CD14-positive monocyte (primary cell): ENCODE measurements at regions not wholly inside any gene's neighbourhood (a gene's known extent, or its start where the extent isn't known, plus 50 kb on each side); places are given as distances from the start of the nearest gene placed in this dataset.

Source experiments
- DNase-seq, 3 donors: peaks; one replicate each; pipeline ENCODE4 v3.0.0-alpha.2; 2011 to 2022
- H2AFZ ChIP-seq: 2 replicates; pipeline ENCODE4 v1.6.0; 2012; ENCODE audit warnings: mild to moderate bottlenecking, low read depth, low read length, inconsistent platforms; ENCODE audit not compliant: insufficient read depth, poor library complexity, severe bottlenecking
- H3K27ac ChIP-seq, 2 donors: 1 replicate in 1 of 2; 2 replicates in 1 of 2; pipeline ENCODE4 v1.5.1; 2012 to 2013; ENCODE audit warnings: low read length in 2 of 2, control low read depth in 1 of 2, inconsistent platforms in 1 of 2, low read depth in 1 of 2, mild to moderate bottlenecking in 1 of 2
- H3K27me3 ChIP-seq, 2 donors: one replicate each; pipeline versions ENCODE4 v1.6.0 to v1.6.1; 2011 to 2013; ENCODE audit warnings: low read length in 2 of 2; ENCODE audit not compliant: control insufficient read depth in 2 of 2, insufficient read depth in 2 of 2
- H3K36me3 ChIP-seq, 2 donors: replicated peaks in 1 of 2; 1 replicate in 1 of 2; 2 replicates in 1 of 2; pipeline versions ENCODE4 v1.5.1 to v1.6.1; 2012 to 2013; ENCODE audit warnings: low read length in 2 of 2, control low read depth in 1 of 2, inconsistent platforms in 1 of 2, mild to moderate bottlenecking in 1 of 2; ENCODE audit not compliant: insufficient read depth in 2 of 2, control insufficient read depth in 1 of 2
- H3K4me1 ChIP-seq, 2 donors: 1 replicate in 1 of 2; 2 replicates in 1 of 2; pipeline versions ENCODE4 v1.5.1 to v1.6.1; 2012 to 2013; ENCODE audit warnings: low read length in 2 of 2, control low read depth in 1 of 2, inconsistent platforms in 1 of 2, mild to moderate bottlenecking in 1 of 2, moderate library complexity in 1 of 2; ENCODE audit not compliant: insufficient read depth in 2 of 2, control insufficient read depth in 1 of 2
- H3K4me2 ChIP-seq: replicated peaks from 2 replicates; pipeline ENCODE3; 2012; ENCODE audit warnings: low read length, moderate library complexity, mild to moderate bottlenecking; ENCODE audit not compliant: poor library complexity, severe bottlenecking; ENCODE audit errors: extremely low read depth
- H3K4me3 ChIP-seq, 3 experiments: fragments of 200-600 bp in 1 of 3; sonication (generic) in 1 of 3; replicated peaks in 1 of 3; 1 replicate in 2 of 3; 2 replicates in 1 of 3; pipeline ENCODE4 v1.5.1; 2011 to 2013; ENCODE audit warnings: low read length in 3 of 3, mild to moderate bottlenecking in 3 of 3, control low read depth in 2 of 3, low read depth in 2 of 3, inconsistent platforms in 1 of 3, moderate library complexity in 1 of 3
- H3K79me2 ChIP-seq: 2 replicates; pipeline ENCODE4 v1.6.0; 2012; ENCODE audit warnings: mild to moderate bottlenecking, control low read depth, inconsistent platforms, low read length, moderate library complexity; ENCODE audit not compliant: insufficient read depth
- H3K9ac ChIP-seq: 2 replicates; pipeline ENCODE4 v1.6.0; 2017; ENCODE audit warnings: low read length, mild to moderate bottlenecking; ENCODE audit not compliant: insufficient read depth, poor library complexity, severe bottlenecking
- H3K9me3 ChIP-seq, 2 donors: replicated peaks in 1 of 2; 1 replicate in 1 of 2; 2 replicates in 1 of 2; pipeline versions ENCODE4 v1.5.1 to v1.6.1; 2012 to 2013; ENCODE audit warnings: low read length in 2 of 2, control low read depth in 1 of 2; ENCODE audit not compliant: control insufficient read depth in 1 of 2, insufficient read depth in 1 of 2
- H4K20me1 ChIP-seq: 2 replicates; pipeline ENCODE4 v1.6.0; 2012; ENCODE audit warnings: mild to moderate bottlenecking, low read length, control low read depth, moderate library complexity; ENCODE audit not compliant: insufficient read depth
- H3K27ac Mint-ChIP-seq, 7 donors: one replicate each; pipeline ENCODE4 v1.8.0; 2020; ENCODE audit warnings: mild to moderate bottlenecking in 7 of 7, mixed read lengths in 7 of 7, moderate library complexity in 6 of 7, inconsistent platforms in 2 of 7
- H3K27me3 Mint-ChIP-seq, 3 donors: one replicate each; pipeline ENCODE4 v1.8.0; 2021 to 2022; ENCODE audit warnings: low read depth in 3 of 3, mild to moderate bottlenecking in 3 of 3, mixed read lengths in 3 of 3, moderate library complexity in 3 of 3, inconsistent platforms in 1 of 3
- H3K36me3 Mint-ChIP-seq, 2 donors: one replicate each; pipeline ENCODE4 v1.8.0; 2020; ENCODE audit warnings: mixed read lengths in 2 of 2, inconsistent platforms in 1 of 2, mild to moderate bottlenecking in 1 of 2
- H3K4me1 Mint-ChIP-seq: one replicate; pipeline ENCODE4 v1.8.0; 2020; ENCODE audit warnings: mild to moderate bottlenecking, mixed read lengths
- H3K4me3 Mint-ChIP-seq, 2 donors: one replicate each; pipeline ENCODE4 v1.8.0; 2020; ENCODE audit warnings: mild to moderate bottlenecking in 2 of 2, mixed read lengths in 2 of 2, moderate library complexity in 1 of 2
- H3K9me3 Mint-ChIP-seq, 7 donors: one replicate each; pipeline ENCODE4 v1.8.0; 2020 to 2022; ENCODE audit warnings: mixed read lengths in 7 of 7, mild to moderate bottlenecking in 6 of 7, moderate library complexity in 6 of 7, inconsistent platforms in 2 of 7
- CTCF ChIP-seq: fragments of 200-600 bp; IDR thresholded peaks from one replicate; pipeline ENCODE4 v1.8.0; 2022; ENCODE audit warnings: antibody characterized with exemption, mild to moderate bottlenecking
- WGBS: methylation state at CpG from one replicate; pipeline ENCODE4 v1.1.5; 2013; ENCODE audit warnings: missing lambda C conversion rate; ENCODE audit not compliant: insufficient coverage; 5-methylcytosine and 5-hydroxymethylcytosine counted together
- intact Hi-C, 2 donors: fragments of 100-400 bp; cut with micrococcal nuclease; formaldehyde crosslinking; loops; one replicate each; pipeline versions ENCODE4 v1.15.0 to v1.15.1; 2023

DNA sequence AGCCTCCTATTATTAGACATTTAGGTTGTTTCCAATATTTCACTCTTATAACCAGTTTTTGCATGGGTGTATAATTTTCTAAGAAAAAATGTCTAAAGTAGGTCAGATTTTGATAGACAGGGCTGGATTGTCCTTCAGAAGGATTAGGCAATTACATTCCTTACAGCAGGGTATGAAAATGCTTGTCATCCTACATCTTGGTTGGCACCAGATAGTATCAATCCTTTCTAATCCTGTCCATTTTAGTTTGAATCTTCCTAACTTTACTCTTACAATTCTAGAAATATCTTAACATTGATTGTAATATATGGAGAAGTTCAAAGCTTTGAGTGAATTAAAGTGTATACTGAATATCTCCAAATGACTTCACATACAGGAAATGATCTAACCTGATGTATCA lies 63.0 kb upstream of the ZBED5 start:
- H3K36me3 Mint-ChIP-seq, result peaks cover 13% of the 10 kb centered on the region in 2 donors
- peaks cover 15 to 26% (median 21%) of the 10 kb centered on the region in 7 donors for H3K9me3 Mint-ChIP-seq

GRCh38 chr11:10920205-10920604 lies 62.4 kb upstream of the ZBED5 start:
- no peaks in the 10 kb centered on the region for H3K27me3 ChIP-seq
- Mint-ChIP-seq H3K36me3 (peaks cover 13% of the 10 kb centered on the region in 2 donors), H3K27ac (peak overlapping the region in 6 of 7 donors; percentile 43 to 87 (median 60)), H3K27me3 (peaks cover 2 to 4% (median 4%) of the 10 kb centered on the region in 3 donors), H3K4me3 (no peak overlapping the region), H3K4me1 (peaks cover 32% of the 10 kb centered on the region), H3K9me3 (peaks cover 15 to 26% (median 21%) of the 10 kb centered on the region in 7 donors)
- no peaks in the 10 kb centered on the region for H3K36me3 ChIP-seq
- H2AFZ ChIP-seq, result peak overlapping the region; percentile 60
- H3K79me2 ChIP-seq, result no peaks in the 10 kb centered on the region
- peak overlapping the region in 1 of 2 donors; percentile 57 for H3K27ac ChIP-seq
- peak overlapping the region in 1 of 3 experiments; percentile 27 for H3K4me3 ChIP-seq
- intact Hi-C loops, result no loop called here
- DNase-seq, result peak; percentile 55 to 80 (median 59)
- no peaks in the 10 kb centered on the region for H4K20me1 ChIP-seq
- TF ChIP-seq CTCF, result no peak
- peak overlapping the region; percentile 14 for H3K4me2 ChIP-seq
- no CpG with 5 or more reads among the region's 1 CpG for WGBS
- H3K9me3 ChIP-seq, result peaks cover 13 to 16% of the 10 kb centered on the region in 2 donors
- H3K4me1 ChIP-seq, result peaks cover 11 to 30% of the 10 kb centered on the region in 2 donors
- H3K9ac ChIP-seq, result no peak overlapping the region

More for the DNA sequence above, 63.0 kb upstream of the ZBED5 start:
- no peaks in the 10 kb centered on the region for H4K20me1 ChIP-seq
- no peak overlapping the region for H2AFZ ChIP-seq
- Mint-ChIP-seq H3K4me1 (peaks cover 32% of the 10 kb centered on the region), H3K27ac (no peak overlapping the region), H3K27me3 (peaks cover 2 to 4% (median 4%) of the 10 kb centered on the region in 3 donors), H3K4me3 (no peak overlapping the region)
- no peak for DNase-seq
- intact Hi-C loops, result no loop called here
- H3K9ac ChIP-seq, result no peak overlapping the region
- H3K36me3 ChIP-seq, result no peaks in the 10 kb centered on the region
- no peaks in the 10 kb centered on the region for H3K27me3 ChIP-seq
- H3K79me2 ChIP-seq, result no peaks in the 10 kb centered on the region
- H3K9me3 ChIP-seq, result peaks cover 13 to 16% of the 10 kb centered on the region in 2 donors
- no peak for TF ChIP-seq CTCF
- no peak overlapping the region for H3K27ac ChIP-seq
- no peak overlapping the region for H3K4me3 ChIP-seq
- peaks cover 11 to 30% of the 10 kb centered on the region in 2 donors for H3K4me1 ChIP-seq
- no peak overlapping the region for H3K4me2 ChIP-seq
